ENCODE measurements at regions not wholly inside any gene's neighbourhood (a gene's known extent, or its start where the extent isn't known, plus 50 kb on each side); places are given as distances from the start of the nearest gene placed in this dataset.

DNA sequence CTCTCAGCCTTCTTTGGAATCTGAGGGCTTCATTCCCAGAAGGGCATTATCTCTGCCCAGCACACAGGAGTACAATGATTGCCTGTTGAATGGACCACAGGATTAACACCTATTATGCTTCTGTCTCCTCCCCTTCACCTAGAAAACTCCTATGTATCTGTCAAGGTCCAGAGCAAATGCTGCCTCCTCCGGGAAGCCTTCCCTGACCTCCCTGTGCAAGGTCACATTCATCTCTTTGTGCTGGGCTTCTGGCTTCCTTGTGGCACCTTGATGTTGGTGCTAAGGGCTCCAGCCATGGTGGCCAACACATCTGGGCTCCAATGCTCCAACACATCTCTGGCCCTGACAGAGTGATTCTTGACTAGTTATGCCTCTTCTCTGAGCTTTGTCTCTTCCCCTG is 49.9 kb upstream of the ATP2B2 start:
- TF ChIP-seq, protein P1, sequence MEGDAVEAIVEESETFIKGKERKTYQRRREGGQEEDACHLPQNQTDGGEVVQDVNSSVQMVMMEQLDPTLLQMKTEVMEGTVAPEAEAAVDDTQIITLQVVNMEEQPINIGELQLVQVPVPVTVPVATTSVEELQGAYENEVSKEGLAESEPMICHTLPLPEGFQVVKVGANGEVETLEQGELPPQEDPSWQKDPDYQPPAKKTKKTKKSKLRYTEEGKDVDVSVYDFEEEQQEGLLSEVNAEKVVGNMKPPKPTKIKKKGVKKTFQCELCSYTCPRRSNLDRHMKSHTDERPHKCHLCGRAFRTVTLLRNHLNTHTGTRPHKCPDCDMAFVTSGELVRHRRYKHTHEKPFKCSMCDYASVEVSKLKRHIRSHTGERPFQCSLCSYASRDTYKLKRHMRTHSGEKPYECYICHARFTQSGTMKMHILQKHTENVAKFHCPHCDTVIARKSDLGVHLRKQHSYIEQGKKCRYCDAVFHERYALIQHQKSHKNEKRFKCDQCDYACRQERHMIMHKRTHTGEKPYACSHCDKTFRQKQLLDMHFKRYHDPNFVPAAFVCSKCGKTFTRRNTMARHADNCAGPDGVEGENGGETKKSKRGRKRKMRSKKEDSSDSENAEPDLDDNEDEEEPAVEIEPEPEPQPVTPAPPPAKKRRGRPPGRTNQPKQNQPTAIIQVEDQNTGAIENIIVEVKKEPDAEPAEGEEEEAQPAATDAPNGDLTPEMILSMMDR (IDR thresholded peaks at IDR 0.05; ENCODE audit: insufficient read depth, low read length, poor library complexity, severe bottlenecking) = no peak
- no peak for TF ChIP-seq EZH2phosphoT487 (conservative IDR thresholded peaks at IDR 0.05; ENCODE audit: low read length)

Data from SU-DHL-6 (cell line).